NCI-H1417 (cell line): ENCODE measurements at regions not wholly inside any gene's neighbourhood (a gene's known extent, or its start where the extent isn't known, plus 50 kb on each side); places are given as distances from the start of the nearest gene placed in this dataset.

Experiments
- DNase-seq, 3 experiments: peaks; one replicate each; lab custom pipeline; 2025; lab: John Stamatoyannopoulos, UW

GRCh38 chr10:131485732-131486131 is 174.2 kb upstream of the TCERG1L start:
- DNase-seq = no peak

- DNase-seq = no peak
Observed at GRCh38 chr10:131487822-131488221, 176.3 kb upstream of the TCERG1L start.

- no peak for DNase-seq
Observed at GRCh38 chr10:131490991-131491594, 179.6 kb upstream of the TCERG1L start.

GRCh38 chr10:131492211-131492857 is 180.8 kb upstream of the TCERG1L start:
- DNase-seq = no peak

- DNase-seq = no peak
Observed at GRCh38 chr10:131493432-131493831, 181.9 kb upstream of the TCERG1L start.

- DNase-seq = no peak
Observed at GRCh38 chr10:131494451-131494850, 182.9 kb upstream of the TCERG1L start.

- DNase-seq = no peak
Observed at GRCh38 chr10:131495224-131495623, 183.7 kb upstream of the TCERG1L start.

GRCh38 chr10:131495892-131496291 is 184.4 kb upstream of the TCERG1L start:
- DNase-seq = no peak

- peak in 1 of 3 experiments; percentile 0 for DNase-seq
Observed at GRCh38 chr10:131496351-131497052, 185.0 kb upstream of the TCERG1L start.

- no peak for DNase-seq
Observed at GRCh38 chr10:131499566-131499965, 188.0 kb upstream of the TCERG1L start.

- DNase-seq = no peak
Observed at GRCh38 chr10:131500181-131500580, 188.7 kb upstream of the TCERG1L start.

GRCh38 chr10:131500892-131501291 is 189.4 kb upstream of the TCERG1L start:
- DNase-seq = no peak

GRCh38 chr10:131503992-131504391 is 192.5 kb upstream of the TCERG1L start:
- DNase-seq = no peak

GRCh38 chr10:131511391-131511790 is 199.9 kb upstream of the TCERG1L start:
- DNase-seq = no peak

- no peak for DNase-seq
Observed at GRCh38 chr10:131512852-131513251, 201.3 kb upstream of the TCERG1L start.

- no peak for DNase-seq
Observed at GRCh38 chr10:131513445-131513844, 201.9 kb upstream of the TCERG1L start.

GRCh38 chr10:131513901-131514300 is 202.4 kb upstream of the TCERG1L start:
- DNase-seq = no peak

- no peak for DNase-seq
Observed at GRCh38 chr10:131514454-131514853, 202.9 kb upstream of the TCERG1L start.

- DNase-seq = no peak
Observed at GRCh38 chr10:131516285-131516684, 204.8 kb upstream of the TCERG1L start.

- no peak for DNase-seq
Observed at GRCh38 chr10:131517781-131518180, 206.3 kb upstream of the TCERG1L start.

- no peak for DNase-seq
Observed at GRCh38 chr10:131519723-131520605, 208.4 kb upstream of the TCERG1L start.
